ENCODE measurements at regions not wholly inside any gene's neighbourhood (a gene's known extent, or its start where the extent isn't known, plus 50 kb on each side); places are given as distances from the start of the nearest gene placed in this dataset.

GRCh38 chr7:124690840-124691239 lies 74.8 kb downstream of the GPR37 start:
- TF ChIP-seq POLR2AphosphoS5 (IDR thresholded peaks at IDR 0.05) (no peak), CTCF (IDR thresholded peaks at IDR 0.05) (no peak), POLR2A (IDR thresholded peaks at IDR 0.05; ENCODE audit: low read depth) (no peak)
